Hematopoietic multipotent progenitor cell (in vitro differentiated cells): ENCODE measurements at regions not wholly inside any gene's neighbourhood (a gene's known extent, or its start where the extent isn't known, plus 50 kb on each side); places are given as distances from the start of the nearest gene placed in this dataset.
"Not testable (repeated sequence)": the region's sequence is repeated elsewhere in the genome, so short reads cannot be mapped to it uniquely, and the experiment has no call there.

ENCODE experiments used
- DNase-seq, 3 donors: peaks; one replicate each; pipeline ENCODE4 v3.0.0-alpha.2; 2011 to 2015; ENCODE audit warnings: low read depth in 2 of 3, low spot score in 2 of 3

GRCh38 chrX:87236830-87237440 lies 280.7 kb upstream of the KLHL4 start:
- DNase-seq, result no peak

- no peak for DNase-seq
These were observed 252.1 kb upstream of the KLHL4 start for GRCh38 chrX:87265518-87265917.

DNA sequence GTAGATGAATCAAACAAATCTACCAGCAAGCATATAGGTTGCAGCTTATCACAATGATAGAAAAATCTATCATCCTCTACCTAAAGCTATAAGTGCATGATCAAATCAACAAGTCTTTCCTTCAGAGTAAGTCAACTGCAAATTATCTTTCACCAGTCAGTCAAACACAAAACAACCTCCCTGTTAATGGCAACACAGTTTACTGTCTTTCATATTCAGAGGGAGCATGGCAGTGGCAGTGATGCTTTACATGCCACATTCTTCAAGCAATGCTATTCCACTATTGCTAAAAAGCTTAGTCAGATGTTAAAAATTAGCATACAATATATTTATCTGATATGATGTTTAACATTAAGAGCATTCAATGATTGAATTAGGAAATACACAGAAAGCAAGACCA lies 245.1 kb upstream of the KLHL4 start:
- no peak for DNase-seq

GRCh38 chrX:87299563-87300160 lies 217.9 kb upstream of the KLHL4 start:
- peak in 1 of 3 donors; percentile 1 for DNase-seq

GRCh38 chrX:87310780-87311179 lies 206.8 kb upstream of the KLHL4 start:
- no peak for DNase-seq

DNA sequence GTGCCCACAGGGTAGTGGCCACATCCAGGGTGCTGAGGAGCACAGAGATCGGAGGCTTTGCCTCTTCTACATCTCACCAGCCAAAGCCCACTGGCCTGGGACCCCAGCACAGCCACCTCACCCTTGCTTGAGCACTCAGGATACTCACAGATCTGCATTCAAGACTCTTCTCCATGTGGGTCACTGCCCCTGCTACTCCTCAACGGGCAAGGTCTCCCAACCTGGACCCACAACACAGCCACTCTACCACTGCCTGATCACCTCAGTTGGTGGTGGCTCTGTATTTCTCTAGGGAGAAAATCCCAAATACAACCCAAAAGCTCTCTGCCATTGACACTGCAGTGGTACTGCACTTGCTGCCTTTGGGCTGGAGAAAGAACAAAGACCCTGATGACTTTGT lies 190.3 kb upstream of the KLHL4 start:
- no peak for DNase-seq

GRCh38 chrX:87337267-87337666 lies 180.3 kb upstream of the KLHL4 start:
- no peak for DNase-seq

GRCh38 chrX:87338510-87338909 lies 179.1 kb upstream of the KLHL4 start:
- DNase-seq, result peak in 1 of 3 donors; percentile 21

DNA sequence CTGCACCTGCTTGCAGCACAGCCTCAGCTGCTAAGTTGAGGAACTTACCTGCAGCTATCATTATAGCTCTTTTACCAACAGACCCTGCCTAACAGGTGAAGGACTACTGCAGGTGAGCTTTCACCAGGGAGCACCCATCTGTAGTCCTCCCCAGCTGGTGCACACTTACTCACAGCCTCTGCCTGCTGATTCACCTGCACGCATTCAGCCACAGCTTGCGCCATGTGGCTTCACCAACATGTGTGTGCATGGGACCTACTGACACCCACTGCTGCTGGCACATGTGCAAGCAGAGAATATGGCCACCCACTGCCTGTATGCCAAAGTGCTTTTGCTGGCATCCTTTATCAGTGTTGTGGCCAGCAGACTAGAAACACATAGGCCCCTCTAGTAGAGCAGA lies 146.7 kb upstream of the KLHL4 start:
- no peak for DNase-seq

- DNase-seq, result no peak
These were observed 143.3 kb upstream of the KLHL4 start for GRCh38 chrX:87374324-87374723.

- no peak for DNase-seq
These were observed 140.7 kb upstream of the KLHL4 start for GRCh38 chrX:87376896-87377295.

DNA sequence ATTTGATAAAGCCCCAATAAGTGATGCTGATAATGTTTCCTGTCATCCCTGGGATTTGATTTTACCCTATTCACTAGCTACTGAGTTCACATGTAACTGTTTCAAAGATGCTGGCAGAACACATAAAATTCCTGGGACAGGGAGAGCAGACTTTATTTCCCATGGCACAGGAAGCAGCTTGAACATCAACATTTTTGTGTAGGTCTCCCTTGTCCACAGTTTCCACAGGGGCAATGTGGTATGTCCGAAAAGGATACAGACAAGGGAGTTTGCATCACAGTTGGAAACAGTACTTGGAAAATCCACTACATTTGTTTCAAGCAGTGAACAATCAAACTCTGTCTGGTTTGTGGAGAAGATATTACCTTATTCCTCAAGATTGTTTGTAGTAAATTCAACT lies 129.2 kb upstream of the KLHL4 start:
- no peak for DNase-seq

DNA sequence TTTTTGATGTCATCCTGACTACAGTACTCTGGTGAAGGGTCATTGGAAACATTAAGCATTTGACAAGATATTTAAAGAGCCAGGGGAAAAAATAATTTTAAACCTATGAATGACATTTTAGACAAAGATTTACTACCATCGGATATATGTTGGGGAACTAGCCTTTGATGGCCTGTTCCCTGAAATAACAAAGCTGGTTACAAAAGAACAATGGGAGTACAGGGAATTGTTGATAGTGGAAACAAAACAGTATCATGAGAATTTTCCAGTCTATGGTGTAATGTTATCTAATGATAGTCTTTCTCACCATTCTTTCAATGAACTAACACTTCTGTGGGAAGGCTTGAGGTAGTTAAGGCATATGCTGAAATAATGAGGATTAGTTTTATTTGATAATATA lies 125.9 kb upstream of the KLHL4 start:
- DNase-seq, result no peak

GRCh38 chrX:87392369-87392768 lies 125.2 kb upstream of the KLHL4 start:
- no peak for DNase-seq

DNA sequence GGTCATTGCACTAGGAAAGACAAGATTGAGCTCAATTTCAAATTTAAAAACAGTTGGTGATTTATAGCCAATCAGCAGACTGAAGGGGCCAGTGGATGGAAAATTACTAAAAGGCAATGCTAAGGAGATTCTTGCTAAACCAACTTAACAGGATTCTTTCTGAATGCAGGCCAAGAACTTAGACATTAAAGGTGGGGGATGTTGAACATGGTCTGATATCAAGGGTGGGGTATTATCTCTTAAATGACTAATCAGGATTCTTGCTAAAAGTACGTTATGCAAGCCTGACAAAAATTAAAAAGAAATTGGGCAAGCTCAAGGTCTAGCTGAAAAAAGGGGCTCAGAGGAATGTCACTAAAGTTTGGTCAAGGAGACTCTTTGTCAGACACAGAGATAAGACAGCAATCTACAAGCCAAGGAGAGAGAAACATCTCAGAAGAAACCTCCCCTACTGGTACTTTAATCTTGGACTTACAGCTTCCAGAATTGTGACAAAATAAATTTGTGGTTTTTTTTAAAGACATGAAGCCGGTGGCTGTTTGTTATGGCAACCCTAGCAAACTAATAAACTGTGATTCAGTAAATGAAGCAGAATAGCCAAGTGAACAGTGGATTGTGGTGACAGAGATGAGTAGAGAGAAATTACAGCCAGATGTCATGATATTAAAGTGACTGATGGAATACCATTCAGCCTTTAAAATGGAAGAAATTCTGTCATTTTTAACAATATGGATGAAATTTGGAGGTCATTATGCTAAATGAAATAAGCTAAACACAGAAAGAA lies 120.3 kb upstream of the KLHL4 start:
- no peak for DNase-seq

DNA sequence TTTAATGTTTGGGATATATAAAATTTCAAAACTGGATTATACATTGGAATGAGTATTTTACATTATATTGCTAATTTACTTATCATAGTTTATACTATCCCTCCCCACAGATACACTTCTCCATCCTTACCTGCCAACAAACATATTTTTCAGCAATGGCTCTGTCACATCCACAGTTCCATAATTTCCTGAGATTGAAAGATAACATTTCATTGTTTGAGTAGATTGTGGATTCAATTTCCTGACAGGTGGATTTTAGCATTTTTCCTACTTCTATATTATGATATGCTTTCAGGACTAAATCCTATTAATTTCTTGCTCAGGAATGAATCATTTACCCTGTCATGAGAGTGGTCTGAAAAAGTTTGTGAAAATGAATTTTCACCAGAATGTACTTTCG lies 115.3 kb upstream of the KLHL4 start:
- no peak for DNase-seq

- no peak for DNase-seq
These were observed 114.1 kb upstream of the KLHL4 start for GRCh38 chrX:87403551-87403950.

GRCh38 chrX:87409113-87409841 lies 108.3 kb upstream of the KLHL4 start:
- DNase-seq, result no peak

- no peak for DNase-seq
These were observed 92.0 kb upstream of the KLHL4 start for GRCh38 chrX:87425618-87426017.

DNA sequence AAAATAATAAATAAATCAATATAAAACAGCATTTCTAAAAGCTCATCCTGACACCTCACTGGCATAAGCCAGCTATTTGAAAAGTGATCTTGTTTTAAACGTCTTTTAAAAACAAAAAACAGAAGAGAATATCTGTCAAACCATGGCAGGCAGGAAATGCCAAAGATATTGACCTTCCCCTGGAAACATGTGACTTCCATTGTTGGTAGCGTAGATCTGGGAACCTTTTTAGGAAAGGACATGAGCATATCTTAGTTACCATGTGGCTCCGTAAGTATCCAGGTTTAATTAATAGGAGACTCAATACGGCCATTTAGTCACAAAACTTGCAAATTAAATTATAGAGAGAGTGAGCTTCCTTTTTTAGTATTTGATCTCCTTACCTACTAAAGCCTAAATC lies 83.0 kb upstream of the KLHL4 start:
- DNase-seq, result no peak

DNA sequence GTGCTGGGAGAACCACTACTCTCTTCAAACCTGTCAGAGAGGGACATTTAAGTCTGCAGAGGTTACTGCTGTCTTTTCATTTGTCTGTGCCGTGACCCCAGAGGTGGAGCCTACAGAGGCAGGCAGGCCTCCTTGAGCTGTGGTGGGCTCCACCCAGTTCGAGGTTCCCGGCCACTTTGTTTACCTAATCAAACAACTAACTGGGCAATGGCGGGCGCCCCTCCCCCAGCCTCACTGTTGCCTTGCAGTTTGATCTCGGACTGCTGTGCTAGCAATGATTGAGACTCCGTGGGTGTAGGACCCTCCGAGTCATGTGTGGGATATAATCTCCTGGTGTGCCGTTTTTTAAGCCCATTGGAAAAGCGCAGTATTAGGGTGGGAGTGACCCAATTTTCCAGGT lies 69.0 kb upstream of the KLHL4 start:
- not testable (repeated sequence) for DNase-seq
